ENCODE measurements at regions not wholly inside any gene's neighbourhood (a gene's known extent, or its start where the extent isn't known, plus 50 kb on each side); places are given as distances from the start of the nearest gene placed in this dataset.

DNA sequence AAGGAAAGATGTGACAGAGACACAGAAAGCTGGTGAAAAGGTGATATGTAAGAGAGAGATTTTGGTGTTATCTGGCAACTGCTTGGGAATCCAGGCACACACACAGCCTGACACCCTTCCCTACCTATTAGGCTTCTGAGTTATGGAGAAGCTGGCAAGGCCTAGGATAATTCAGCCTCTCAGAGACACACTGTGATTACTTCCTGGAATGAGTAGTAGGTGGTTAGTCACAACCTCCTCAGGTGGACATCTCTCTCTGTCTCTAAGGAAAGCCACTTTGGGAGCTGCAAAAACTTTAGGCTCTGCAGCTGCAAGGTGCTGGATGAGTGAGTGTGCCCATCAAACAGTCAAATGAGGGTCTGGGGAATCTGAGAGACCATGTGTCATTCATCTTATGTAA is 201.9 kb downstream of the PDCD6IP start:
- TF ChIP-seq POLR2AphosphoS5 (IDR thresholded peaks at IDR 0.05) (no peak), POLR2A (IDR thresholded peaks at IDR 0.05) (no peak)
- TF ChIP-seq, protein P1, sequence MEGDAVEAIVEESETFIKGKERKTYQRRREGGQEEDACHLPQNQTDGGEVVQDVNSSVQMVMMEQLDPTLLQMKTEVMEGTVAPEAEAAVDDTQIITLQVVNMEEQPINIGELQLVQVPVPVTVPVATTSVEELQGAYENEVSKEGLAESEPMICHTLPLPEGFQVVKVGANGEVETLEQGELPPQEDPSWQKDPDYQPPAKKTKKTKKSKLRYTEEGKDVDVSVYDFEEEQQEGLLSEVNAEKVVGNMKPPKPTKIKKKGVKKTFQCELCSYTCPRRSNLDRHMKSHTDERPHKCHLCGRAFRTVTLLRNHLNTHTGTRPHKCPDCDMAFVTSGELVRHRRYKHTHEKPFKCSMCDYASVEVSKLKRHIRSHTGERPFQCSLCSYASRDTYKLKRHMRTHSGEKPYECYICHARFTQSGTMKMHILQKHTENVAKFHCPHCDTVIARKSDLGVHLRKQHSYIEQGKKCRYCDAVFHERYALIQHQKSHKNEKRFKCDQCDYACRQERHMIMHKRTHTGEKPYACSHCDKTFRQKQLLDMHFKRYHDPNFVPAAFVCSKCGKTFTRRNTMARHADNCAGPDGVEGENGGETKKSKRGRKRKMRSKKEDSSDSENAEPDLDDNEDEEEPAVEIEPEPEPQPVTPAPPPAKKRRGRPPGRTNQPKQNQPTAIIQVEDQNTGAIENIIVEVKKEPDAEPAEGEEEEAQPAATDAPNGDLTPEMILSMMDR (IDR thresholded peaks at IDR 0.05 in 8 of 11, conservative IDR thresholded peaks at IDR 0.05 in 3 of 11), result no peak
- H3K4me3 ChIP-seq, result no peak overlapping the region
- H3K36me3 ChIP-seq, result no peaks in the 10 kb centered on the region
- H3K27me3 ChIP-seq (replicated peaks in 1 of 7), result no peaks in the 10 kb centered on the region
- intact Hi-C loops (cut with DNase I; ENCODE audit: low total_unique reads), result no loop called here
- peaks cover 0 to 13% (median 10%) of the 10 kb centered on the region in 8 donors for H3K9me3 ChIP-seq
- H3K4me1 ChIP-seq, result no peaks in the 10 kb centered on the region
- DNase-seq, result no peak
- no peak overlapping the region for H3K27ac ChIP-seq

DNA sequence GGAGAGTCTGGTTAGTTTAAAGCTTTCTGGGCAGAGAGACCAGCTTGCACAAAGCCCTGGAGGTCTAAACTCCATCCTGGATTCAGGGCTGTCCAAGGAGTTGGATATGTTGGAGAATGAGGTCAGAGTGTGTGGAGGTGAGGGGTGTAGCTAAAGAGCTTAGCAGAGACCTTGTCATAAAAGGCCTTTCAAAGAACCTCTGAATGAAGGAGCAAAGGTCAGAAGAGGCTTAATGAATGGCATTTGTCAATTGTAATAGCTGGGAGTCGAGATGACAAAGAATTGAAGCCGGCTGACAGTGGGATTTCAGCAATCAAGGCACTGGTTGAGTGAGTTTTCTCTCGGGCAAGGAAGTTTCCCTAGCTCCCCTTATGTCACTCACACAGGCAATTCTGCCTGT is 202.6 kb downstream of the PDCD6IP start:
- no peak for TF ChIP-seq POLR2A (IDR thresholded peaks at IDR 0.05)
- no peak for TF ChIP-seq POLR2AphosphoS5 (IDR thresholded peaks at IDR 0.05)
- TF ChIP-seq, protein P1 (IDR thresholded peaks at IDR 0.05 in 8 of 11, conservative IDR thresholded peaks at IDR 0.05 in 3 of 11), result no peak
- no peaks in the 10 kb centered on the region for H3K27me3 ChIP-seq (replicated peaks in 1 of 7)
- intact Hi-C loops (cut with DNase I; ENCODE audit: low total_unique reads), result no loop called here
- H3K36me3 ChIP-seq, result no peaks in the 10 kb centered on the region
- no peak for DNase-seq
- H3K27ac ChIP-seq, result no peak overlapping the region
- H3K9me3 ChIP-seq, result peaks cover 0 to 6% (median 2%) of the 10 kb centered on the region in 8 donors
- 77 to 89% (median 86%) methylated on average over 3 of the region's 3 CpGs for WGBS, 5 donors
- no peaks in the 10 kb centered on the region for H3K4me1 ChIP-seq
- H3K4me3 ChIP-seq, result no peak overlapping the region

DNA sequence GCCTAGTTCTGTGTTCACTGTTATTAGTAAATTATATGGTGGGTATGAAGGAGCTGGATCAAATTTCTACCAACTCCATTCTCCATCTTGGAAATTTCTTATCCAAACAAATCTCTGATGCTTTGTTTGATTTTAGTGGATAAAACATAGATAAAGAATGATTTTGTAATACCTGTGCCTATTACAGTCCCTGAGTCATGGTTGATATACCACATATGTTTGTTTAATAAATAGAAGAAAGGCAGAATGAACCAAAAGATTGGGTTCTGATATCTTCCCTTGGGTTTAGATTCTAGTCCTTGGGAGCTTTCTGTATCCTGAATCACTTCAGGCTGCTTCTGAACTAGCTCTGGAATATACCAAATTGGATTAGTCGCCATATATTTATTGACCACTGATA is 203.6 kb downstream of the PDCD6IP start:
- Histone ChIP-seq H3K4me3 (no peak overlapping the region), H3K9me3 (no peaks in the 10 kb centered on the region), H3K27me3 (replicated peaks in 1 of 7) (no peaks in the 10 kb centered on the region), H3K4me1 (no peaks in the 10 kb centered on the region), H3K36me3 (no peaks in the 10 kb centered on the region), H3K27ac (no peak overlapping the region)
- no peak for DNase-seq
- TF ChIP-seq POLR2A (IDR thresholded peaks at IDR 0.05) (no peak), POLR2AphosphoS5 (IDR thresholded peaks at IDR 0.05) (no peak)
- TF ChIP-seq, protein P1 (IDR thresholded peaks at IDR 0.05 in 8 of 11, conservative IDR thresholded peaks at IDR 0.05 in 3 of 11), result no peak
- intact Hi-C loops (cut with DNase I; ENCODE audit: low total_unique reads), result no loop called here
- 81 to 100% (median 95%) methylated on average over 1 of the region's 1 CpG for WGBS, 5 donors

DNA sequence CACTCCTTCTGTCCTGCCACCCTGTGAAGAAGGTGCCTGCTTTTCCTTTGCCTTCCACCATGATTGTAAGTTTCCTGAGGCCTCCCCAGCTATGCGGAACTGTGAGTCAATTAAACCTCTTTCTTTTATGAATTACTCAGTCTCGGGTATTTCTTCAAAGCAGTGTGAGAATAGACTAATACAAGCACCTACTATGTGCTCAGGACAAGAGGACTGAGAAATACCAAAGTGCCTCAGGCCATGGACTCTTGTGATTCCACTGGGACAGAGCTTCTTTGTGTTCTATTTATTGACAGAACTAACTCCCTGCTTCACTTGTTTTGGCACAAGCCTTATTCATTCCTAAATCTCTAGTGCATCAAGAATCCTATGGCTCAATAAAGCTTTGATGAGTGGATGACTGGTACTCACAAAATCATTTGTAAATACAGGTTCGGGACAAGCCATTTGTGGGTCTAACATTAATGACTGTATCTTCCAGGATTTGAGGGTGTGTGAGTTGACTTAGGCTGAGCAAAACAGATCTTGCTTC is 204.2 kb downstream of the PDCD6IP start:
- Histone ChIP-seq H3K4me3 (no peak overlapping the region), H3K27me3 (replicated peaks in 1 of 7) (no peaks in the 10 kb centered on the region), H3K4me1 (no peaks in the 10 kb centered on the region), H3K9me3 (no peaks in the 10 kb centered on the region), H3K36me3 (no peaks in the 10 kb centered on the region), H3K27ac (no peak overlapping the region)
- no peak for DNase-seq
- WGBS, 5 donors, result 47 to 85% (median 75%) methylated on average over 3 of the region's 3 CpGs
- TF ChIP-seq POLR2AphosphoS5 (IDR thresholded peaks at IDR 0.05) (no peak), POLR2A (IDR thresholded peaks at IDR 0.05) (no peak)
- TF ChIP-seq, protein P1 (IDR thresholded peaks at IDR 0.05 in 8 of 11, conservative IDR thresholded peaks at IDR 0.05 in 3 of 11), result no peak
- intact Hi-C loops (cut with DNase I; ENCODE audit: low total_unique reads), result no loop called here

All from spleen (tissue), 11 donors.